GM21825 (cell line): ENCODE measurements at regions not wholly inside any gene's neighbourhood (a gene's known extent, or its start where the extent isn't known, plus 50 kb on each side); places are given as distances from the start of the nearest gene placed in this dataset.

Experiments
- ATAC-seq: cut with Tn5 transposase; IDR thresholded peaks from one replicate; pipeline ENCODE4 v1.9.1; 2021; ENCODE audit warnings: mild to moderate bottlenecking, moderate library complexity; ENCODE audit not compliant: unreplicated experiment

DNA sequence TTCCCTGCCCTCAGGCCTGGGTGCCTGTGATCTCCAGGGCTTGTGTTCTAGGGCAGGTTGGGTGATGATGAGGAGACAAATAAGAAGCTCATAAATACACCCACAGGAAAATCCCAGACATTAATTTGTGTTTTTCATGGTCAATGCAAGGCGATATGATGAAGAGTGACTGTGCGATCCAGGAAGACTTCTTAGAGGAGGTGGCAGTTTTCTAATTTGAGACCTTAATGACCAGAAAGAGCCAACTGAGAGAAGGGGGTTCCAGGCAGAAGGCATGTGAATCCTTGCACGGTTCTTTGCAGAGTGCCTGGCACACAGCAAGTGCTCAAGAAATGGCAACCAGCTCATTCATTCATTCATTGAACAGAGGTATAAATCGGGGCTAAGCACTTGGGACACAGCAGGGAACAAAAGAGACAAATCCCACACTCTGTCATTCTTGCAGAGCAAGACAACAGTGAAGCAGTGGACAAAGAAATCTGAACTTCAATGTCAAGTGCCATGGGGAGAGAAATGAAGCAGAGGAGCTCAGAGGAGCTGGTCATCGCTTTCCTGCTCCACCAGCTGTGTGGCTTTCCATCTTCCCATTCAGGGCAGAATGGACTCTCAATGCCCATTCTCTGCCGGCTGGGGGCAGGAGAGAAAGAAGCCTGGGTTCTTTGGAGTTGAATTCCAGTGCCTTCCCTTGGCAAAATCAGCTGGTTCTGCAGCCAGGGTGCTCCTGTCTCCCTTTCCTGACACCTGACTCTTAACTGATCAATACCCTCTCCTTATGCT is 128.3 kb downstream of the AACS start:
- ATAC-seq = no peak

DNA sequence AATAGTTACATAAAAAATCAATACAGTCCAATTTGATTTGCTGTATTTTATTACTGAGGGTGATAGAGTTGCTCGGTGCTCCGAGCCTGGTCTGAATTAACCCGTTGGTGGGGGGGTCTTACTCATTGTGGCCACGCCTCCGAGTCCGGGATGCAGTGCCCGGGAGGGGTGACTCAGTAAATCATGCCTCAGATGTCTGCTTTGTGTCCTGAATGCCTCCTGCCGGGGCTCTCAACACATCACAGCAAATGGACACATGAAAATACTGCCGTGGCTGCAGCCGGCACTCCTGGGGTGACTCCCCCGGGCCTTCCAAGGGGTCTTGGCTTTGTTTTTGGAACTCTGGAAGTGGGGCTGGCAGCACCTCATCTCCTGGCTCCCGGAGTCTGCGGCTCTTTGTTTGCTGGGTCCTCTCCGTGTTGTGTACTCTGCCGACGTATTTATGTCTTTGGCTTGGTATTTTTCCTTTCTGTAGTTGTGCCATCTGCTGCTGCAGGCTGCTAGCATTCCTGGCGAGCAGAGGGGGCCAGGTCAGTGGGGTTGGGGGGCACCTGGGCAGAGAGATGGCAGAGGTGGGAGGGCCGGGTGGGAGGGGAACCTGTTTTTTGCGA is 129.0 kb downstream of the AACS start:
- ATAC-seq = no peak

DNA sequence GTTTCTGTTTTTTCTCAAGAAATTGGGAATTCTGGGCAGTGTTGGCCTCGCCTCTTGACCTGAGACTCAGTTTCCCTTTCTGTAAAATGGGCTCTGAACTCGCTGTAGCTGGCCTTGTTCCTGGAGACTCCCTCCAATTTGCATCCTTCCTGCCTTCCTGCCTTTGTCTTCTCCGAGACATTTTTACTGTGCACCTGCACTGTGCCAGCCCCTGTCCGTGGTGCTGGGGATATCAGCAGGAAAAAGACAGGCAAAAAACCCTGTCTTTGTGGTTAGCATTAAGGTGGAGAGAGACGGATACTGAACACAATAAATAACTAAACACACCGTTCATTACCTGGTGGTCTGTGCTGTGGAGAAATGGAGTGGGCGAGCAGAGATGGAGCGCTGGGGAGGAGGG is 129.8 kb downstream of the AACS start:
- ATAC-seq = no peak

DNA sequence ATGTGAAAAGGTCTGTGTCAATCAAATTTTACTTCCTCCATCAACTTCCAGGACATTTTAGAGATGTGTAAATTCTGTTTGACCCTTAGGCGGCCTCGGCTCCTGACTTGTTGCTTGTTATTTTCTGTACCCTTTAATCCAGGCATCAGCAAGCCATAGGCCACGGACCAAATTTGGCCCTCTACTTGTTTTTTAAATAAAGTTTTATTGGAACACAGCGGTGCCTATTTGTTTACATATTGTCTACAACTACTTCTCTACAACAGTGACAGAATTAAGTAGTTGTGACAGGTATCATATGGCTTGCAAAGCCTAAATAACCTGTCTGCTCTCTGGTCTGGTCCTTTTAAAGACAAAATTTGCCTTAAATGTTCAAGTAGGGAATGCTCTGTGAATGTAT is 132.1 kb downstream of the AACS start:
- no peak for ATAC-seq

DNA sequence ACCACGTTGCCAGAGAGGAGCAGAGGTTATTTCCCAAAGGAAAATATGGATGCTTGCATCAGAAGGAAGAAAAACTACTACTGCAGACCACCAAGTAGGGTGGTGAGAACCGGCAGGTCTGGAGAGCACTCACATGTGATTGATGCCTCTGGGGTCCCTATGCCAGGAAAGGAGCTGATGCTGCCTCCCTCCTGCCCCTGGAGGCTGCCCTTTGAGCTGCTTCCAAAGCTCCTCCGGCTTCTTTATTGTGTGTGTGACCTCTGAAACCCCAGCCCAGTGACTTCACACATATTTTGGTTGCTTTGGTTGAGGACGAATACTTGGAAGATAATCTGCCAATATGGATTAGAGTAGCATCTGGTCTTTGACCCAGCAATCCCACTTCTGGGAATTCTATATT is 133.4 kb downstream of the AACS start:
- no peak for ATAC-seq

DNA sequence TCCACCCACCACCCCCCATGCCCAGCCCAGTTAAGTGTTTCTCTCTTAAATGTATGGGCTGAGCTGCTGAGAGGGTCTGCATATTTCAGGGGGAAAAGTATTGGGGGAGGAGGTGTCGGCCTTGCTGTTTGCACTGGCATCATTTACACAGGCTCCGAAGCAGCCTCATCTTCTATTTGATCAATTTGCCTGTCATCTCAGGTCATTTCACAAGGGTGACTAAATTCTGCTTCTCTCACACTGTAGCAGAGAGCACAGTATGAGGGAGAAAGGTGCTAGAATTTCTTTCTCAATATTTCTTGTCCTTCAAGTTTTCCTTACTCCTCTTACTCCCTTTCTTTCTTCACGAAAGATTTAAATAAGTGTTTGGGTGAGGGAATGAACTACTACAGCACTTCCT is 135.9 kb downstream of the AACS start:
- no peak for ATAC-seq

DNA sequence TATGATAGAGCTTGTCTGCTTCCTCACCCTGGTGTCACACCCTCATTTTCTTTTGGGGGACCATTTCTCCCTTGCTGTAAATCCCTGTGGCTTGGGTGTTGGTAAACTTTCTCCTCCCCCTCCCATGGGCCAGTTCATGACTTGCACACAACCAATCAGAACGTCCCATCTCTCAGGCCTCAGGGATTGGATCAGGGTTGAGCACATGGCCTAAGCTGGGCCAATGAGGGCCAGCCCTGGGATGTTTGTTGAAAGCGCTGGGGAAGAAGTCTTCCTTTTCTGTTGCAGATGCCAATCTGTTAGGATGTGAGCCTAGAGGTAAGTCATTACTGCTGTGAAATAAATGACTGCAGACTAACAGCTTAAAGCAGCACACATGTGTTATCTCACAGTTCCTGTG is 136.7 kb downstream of the AACS start:
- no peak for ATAC-seq

DNA sequence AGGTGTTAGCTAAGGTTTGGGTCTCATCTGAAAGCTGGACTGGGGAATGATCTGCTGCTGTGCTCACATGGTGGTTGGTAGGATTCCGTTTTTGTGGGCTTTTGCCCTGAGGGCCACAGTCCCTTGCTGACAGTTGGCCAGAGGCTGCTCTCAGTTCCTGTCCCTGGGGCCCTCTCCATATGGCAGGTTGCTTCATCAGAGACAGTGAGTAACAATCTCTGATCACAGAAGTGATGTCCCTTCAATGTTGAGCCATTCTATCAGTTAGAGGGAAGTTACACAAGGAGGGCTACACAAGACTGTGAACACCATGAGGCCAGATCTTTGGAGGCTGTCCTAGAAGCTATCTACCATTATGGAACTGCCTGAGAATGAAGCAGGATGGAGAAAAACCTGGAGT is 137.2 kb downstream of the AACS start:
- ATAC-seq = no peak

DNA sequence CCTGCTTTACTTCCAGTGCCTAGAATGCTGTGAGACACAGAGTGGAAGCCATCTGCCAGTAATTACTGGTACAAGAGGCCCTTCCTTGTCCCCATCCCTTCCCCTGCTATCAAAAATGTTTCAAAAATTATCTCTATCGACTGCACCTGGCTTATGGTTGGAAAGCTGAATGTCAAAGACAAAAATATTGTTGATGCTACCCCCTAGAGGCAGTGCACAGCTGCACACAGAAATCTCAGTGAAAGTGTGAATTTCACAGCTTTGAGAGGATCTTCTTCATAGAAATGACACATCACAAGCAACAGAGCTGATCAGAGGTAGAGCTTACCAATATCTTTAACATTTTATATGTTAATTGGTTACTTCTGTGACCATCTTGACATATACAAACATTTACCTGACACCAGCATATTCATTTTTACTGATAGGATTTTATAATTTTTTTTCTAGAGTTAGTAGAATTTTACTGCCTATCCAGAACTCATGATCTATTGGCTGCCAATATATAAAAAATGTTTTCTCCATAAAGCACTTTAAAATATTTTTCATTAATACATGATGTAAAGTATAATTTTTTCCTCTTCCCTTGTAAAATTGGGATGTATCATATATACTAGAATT is 138.0 kb downstream of the AACS start:
- ATAC-seq = no peak

DNA sequence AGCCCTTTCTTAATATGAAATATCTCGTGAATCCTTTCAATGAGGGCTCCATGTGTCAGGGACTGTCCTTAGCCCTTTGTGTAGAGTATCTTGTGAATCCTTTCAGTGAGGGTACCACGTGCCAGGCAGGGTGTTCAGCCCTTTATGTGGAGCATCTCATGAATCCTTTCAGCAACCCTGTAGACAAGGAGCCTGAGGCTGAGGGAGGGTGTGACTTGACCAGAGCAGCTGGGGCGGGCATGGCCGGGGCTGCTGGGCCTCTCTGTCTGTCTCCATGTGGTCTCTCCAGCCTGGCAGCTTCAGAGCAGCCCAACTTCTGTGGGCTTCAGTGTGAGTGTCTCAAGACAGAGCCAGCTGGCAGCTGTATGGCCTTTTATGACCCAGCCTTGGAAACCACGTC is 140.2 kb downstream of the AACS start:
- no peak for ATAC-seq

DNA sequence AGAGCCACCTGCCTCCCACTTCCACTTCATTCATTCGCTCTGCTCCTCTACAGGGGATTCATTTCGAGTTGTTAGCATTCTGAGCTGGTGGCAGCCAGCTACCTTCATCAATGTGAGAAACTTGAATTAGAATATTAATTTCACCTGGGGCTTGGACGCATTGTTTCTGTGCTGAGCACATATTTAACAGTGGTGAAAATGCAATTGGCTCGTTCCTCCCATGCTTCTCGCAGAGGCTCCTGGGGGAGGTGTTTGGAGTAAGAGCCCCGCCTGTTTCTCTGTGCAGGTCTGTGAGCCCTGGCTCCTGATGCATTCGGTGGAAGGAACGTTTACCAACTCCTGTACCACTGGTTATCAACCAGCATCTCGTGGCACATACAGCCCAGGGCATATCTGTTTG is 141.5 kb downstream of the AACS start:
- no peak for ATAC-seq

DNA sequence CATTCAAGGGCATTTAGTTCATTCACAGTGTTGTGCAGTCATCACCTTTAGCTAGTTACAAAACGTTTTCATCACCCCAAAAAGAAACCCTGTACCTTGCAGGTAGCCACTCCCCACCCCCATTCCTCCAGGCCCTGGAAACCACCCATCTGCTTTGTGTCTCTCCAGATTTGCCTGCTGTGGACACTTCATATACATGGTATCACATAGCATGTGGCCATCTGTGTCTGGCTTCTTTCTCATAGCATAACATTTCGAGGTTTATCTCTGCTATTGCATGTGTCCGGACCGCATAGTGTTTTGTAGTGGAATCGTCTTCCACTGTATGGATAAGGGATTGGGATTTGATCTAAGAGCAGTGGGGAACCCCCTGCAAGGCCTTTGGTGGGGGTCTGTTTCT is 143.1 kb downstream of the AACS start:
- ATAC-seq = no peak

DNA sequence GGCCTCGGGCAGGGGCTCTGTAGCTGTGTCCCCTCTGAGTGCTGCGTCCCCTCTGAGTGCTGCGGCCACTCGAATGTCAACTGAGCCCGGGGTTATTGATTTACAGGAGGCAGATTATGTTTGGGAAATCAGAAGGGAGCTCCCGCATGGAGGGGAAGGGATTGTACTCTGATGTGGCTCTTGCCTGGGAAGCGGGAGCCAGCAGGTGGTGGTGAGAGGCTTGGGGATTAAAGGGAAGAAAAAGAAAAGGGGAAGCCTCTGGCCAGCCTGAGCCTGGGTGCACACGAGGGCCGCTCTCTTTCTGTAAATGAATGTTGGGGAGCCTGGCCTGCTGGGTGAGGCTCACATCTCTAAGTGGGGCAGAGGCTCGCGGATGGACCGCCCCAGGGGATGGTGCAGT is 143.7 kb downstream of the AACS start:
- no peak for ATAC-seq

DNA sequence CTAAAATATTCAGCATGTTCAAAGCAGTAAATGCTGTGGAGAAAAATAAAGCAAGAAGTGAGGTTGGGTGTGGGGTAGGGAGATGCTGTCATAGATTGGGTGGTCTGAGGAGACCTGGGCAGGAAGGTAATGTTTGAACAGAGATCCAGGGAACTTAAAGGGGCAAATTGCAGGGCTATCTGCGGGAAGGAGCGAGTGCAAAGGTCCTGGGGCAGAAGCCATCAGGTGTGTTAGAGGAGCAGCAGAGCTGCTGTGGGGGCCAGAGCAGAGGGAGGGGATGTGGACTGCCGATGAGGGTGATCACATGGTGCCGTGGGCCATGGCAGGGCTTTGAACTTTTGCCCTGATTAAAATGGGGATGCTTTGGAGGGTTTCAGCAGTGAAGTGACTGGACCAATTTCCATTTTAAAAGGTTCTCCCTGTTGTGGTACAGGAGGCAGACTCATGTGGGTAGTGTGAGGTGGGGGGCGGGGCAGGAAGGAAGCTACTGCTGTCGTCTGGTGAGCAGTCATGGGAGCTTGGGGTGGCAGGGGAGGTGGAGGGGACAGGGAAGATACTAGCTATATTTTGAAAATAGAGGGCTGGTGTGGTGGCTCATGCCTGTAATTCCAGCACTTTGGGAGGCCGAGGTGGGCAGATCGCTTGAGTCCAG is 145.0 kb downstream of the AACS start:
- no peak for ATAC-seq

DNA sequence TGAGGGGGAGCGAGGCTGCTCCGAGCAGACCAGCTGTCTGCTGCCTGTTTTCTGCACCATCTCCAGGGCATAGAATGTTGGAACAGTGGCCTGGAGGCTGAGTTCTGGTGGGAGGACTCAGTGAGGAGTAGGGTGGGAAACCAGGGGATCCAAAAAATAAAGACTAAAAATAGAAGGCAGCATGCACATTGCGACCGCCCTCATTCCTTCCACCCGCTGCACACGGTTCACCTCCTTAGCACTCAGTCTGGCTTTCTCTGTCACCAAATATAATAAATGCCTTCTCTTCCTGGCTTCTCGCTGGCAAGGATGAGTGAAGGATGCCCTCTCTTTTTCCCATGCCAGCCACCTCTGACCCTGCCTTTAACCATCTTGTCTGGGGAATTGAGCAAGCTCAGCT is 146.2 kb downstream of the AACS start:
- no peak for ATAC-seq

DNA sequence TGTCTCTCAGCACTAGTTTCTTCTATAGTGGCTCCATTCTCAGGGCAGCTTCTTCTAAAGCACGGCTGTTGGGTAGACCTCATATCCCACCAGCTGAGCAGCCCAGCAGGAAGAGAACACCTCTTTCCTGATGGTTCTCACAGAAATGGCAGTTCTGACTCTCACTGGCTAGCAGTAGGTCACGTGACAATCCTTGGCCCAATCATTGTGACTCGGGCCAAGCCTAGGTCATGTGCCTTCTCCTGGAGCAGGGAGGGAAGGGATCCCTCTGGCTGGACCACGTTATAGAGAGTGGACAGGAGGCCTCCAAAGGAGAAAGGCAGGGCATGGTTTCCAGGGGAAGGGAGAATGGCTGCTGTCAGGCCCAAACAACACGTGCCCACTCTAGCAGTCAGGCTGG is 149.1 kb downstream of the AACS start:
- ATAC-seq = no peak

DNA sequence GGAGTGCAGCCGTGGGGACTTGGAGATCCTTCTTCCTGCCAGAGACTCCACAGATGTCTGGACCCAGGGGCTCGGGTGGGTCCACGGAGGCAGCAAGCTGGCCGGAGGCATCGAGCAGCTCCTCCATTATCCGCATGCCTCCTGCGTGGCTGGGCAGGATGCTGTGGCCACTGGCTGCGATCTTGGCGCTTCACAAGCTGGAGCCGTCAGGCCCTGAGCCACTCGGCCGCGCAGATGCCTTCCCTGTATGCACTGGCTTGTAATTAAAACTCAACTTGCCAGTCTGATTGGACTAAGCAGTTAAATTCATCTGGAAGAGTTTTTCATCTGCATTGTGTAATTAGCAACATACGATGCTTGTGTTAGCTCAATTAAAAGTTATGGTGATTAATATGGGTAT is 151.5 kb downstream of the AACS start:
- ATAC-seq = no peak

DNA sequence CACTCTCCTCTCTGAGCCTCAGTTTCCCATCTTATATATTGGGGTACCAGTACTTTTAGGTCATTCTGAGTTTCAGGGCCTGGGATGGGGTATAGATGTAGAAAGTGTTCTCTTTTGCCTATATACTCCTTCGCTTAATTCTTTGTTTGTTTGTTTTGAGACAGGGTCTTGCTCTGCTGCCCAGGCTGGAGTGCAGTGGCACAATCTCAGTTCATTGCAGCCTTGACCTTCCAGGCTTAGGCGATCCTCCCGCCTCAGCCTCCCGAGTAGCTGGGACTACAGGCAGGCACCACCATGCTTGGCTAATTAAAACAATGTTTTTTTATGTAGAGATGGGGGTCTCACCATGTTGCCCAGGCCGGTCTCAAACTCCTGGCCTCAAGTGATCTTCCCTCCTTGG is 152.1 kb downstream of the AACS start:
- no peak for ATAC-seq

DNA sequence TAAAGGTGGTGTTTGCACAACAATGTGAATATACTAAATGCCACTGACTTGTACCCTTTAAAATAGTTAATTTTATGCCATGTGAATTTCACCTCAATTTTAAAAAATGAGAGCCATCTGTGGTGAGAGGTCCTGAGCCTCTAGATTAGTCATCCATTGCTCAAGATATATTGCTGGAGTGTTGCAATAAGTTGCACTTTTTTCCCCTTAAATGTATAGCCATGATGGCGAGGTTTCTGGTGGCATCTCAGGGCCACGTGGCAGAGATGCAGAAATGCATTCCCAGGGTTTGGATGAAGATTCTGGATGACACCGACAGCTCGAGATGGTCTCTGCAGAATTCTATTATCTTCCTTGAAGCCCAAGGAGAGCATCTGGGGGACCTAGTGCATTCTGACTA is 153.7 kb downstream of the AACS start:
- no peak for ATAC-seq

DNA sequence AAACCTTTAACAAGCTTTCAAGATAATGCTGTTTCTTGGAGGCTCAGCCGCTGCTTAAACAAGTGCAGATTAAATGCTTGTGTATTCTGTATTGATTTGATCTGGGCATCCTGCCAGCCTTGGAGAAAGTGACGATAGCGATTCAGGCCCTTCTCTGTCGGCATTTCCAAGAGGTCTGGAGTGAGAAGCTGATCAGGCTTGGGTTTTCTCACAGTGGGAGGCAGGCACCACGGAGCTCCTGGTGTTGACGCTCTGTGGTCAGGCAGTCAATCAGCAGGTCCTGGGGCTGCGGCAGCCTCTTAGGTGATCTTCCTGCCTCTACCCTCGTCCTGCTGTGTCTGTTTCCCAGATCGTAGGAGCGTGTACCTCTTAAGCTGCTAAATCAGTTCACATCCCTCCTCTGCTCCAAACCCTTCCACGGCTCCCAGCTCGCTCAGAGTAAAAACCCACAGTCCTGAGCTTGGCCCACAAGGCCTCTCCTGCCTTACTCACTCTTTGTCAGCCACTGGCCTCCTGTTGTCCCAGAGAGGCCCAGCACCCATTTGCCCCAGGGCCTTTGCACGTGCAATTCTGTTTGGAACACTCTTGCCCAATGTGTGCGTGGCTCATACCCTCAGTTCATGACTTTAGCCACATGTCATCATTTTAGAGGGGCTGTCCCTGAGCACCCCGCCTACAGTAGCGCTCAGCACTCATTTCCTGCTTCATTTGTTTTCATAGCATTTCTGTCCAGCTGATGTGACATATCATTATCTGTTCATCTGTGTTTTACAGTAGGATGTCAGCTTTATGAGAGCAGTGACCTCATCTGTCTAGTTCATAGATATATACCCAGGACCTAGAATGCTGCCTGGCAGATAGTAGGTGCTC is 155.4 kb downstream of the AACS start:
- ATAC-seq = no peak

DNA sequence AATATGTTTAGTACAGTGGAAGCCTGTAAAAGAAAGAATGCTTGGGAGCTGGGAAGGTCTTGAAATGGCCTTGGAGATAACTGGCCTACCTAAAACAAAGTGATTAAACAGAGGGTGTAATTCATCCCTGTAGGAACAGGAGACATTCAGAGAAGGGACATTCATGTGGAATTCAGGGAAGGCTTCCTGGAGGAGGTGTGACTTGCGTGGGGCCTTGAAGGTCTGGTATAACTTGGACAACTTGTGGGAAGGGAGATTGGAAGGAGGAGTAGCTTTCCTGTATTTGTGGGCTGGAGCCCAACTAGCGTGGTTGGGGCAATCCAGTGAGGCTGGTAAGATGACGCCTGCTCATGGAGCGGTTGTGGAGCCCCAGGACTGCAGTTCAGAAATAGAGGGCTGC is 156.4 kb downstream of the AACS start:
- no peak for ATAC-seq
